NK-92 treated with Interleukin-12 subunit alpha and Interleukin-12 subunit beta, amount 100 ng/mL, for 24 hours (cell line): ENCODE measurements at regions not wholly inside any gene's neighbourhood (a gene's known extent, or its start where the extent isn't known, plus 50 kb on each side); places are given as distances from the start of the nearest gene placed in this dataset.

Source experiments
- DNase-seq: peaks from one replicate; lab custom pipeline; 2025; lab: John Stamatoyannopoulos, UW

GRCh38 chr18:22673182-22673862 lies 255.6 kb upstream of the CTAGE1 start:
- DNase-seq, result no peak

DNA sequence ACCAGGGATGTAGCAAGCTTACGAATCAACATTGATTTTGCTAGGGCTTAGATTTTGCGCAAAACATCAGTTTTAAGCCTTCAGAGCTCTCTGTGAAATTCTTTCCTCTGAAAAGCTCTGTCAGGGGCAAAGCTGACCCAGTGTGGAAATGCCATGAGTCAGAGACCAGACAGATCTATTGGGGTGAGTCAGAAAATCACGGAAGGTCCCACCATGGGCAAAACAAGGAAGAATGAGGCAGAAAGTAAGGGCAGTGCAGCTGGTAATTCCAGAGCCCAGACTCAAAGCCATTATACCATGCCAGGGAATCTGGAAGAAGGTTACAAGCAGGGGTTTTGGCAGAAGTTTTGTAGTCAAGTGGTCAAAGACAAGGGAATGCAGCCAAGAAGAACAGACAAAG lies 256.6 kb upstream of the CTAGE1 start:
- no peak for DNase-seq

DNA sequence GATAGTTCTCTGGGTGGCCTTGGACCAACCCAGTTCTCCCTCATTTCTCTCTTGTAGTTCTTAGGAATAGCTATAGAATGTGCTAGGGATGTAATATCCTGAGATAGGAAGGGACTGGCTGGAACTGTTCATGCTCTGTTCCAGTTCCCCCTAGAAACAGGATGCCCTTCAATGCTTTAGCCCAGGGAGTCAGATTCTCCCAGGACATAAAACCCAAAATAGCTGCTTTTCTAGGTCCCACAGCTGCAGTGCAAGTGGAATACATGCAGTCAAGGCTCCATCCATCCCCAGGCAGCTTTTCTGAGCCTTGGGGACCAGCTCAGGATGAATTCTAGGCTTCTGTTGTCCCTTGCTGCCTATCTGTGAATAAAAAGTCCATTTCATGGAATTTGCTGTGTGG lies 257.3 kb upstream of the CTAGE1 start:
- DNase-seq, result no peak

DNA sequence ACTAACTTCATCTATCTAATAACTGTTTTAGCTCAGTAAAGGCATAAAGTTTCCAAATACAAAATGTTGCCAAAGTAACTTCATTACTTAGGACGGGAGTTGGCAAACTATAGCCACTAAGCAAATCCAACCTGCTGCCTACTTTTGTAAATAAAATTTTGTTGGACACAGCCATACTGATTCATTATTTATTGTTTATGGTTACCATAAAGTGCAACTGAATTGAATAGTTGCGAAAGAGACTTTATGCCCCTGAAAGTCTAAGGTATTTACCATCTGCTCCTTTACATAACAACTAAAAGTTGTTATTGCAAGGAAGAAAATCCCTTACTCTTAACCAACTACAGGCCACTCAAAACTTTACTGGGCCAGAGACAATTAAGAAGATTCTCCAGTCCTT lies 256.7 kb upstream of the RBBP8 start:
- DNase-seq, result no peak

- DNase-seq, result no peak
Observed at GRCh38 chr18:22678486-22678885, 254.6 kb upstream of the RBBP8 start.

- DNase-seq, result no peak
Observed at GRCh38 chr18:22680944-22681343, 252.2 kb upstream of the RBBP8 start.

DNA sequence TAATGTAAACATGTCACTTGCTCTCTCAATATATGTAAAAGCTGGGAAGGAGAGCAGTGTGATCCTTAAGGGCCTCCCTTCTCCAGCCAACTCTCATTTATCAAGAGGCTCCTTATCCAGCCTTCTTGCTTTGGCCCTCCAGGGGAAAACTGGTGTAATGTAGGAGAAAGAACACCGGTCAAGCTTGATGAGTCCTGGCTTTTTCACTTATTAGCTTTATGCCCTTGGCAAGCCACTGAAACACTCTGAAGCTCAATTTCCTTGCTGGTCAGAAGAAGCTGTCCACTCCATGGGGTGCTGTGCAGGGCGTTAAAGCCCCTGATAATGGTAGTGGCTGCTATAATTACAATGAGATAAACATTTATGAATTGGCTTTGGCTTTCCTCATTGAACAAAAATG lies 251.2 kb upstream of the RBBP8 start:
- no peak for DNase-seq

- DNase-seq, result no peak
Observed at GRCh38 chr18:22682720-22683119, 250.4 kb upstream of the RBBP8 start.

DNA sequence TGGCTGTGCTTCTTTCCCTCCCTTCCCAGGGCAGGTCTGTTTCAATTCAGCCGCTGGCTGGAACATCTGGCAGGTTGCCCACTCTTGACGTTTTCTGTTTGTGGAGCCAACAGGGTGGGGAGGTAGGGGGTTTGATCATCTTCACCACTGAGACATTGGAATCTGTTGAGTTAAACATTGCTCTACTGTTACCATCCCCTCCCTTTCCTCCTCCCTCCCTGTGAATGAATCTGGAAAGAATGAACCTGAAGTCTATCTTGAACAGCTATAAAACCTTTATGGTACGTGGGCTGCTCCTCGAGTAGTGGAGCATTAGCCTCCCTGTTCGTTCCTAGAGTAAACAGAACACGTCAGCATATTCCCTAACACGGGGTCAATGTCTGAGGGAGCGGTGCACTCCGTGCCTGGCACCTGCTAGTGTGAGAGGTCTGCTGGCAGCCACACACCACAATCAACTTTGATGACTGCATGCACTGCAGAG lies 249.9 kb upstream of the RBBP8 start:
- DNase-seq, result no peak

DNA sequence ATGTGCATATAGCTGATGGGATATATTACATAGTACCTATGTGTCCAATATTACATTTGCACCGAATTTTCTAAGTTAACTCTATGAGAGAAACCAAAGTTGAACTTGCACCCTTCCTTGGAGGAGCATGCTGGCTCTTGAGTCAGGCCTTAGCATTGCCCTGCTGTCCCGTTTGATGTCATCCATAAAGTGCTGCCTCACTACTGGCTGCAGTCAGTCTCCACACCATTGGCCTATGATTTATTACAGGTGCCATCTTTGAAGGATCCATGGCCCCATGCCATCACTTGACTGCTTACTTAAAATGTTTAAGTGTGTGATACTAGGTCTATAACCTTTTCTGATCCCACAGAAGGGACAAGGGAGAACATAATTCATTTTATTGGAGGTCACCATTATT lies 249.3 kb upstream of the RBBP8 start:
- no peak for DNase-seq

DNA sequence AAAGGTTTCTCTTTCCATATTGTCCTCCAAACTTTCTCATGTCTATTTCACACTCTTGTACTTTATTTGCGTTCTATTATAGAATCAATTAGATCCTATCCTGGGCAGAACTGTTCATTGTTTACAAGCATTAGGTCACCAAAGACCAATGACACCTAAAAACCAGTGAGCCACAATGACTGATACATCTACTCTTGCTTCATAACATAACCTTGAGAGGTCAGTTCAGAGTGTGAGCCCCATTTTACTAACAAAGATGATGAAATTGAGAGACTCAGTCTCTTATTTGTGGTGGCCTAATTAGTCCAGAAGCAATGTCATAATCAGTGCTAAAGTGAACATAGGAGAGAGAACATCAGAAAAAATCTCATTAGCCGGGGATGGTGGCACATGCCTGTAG lies 248.9 kb upstream of the RBBP8 start:
- no peak for DNase-seq

DNA sequence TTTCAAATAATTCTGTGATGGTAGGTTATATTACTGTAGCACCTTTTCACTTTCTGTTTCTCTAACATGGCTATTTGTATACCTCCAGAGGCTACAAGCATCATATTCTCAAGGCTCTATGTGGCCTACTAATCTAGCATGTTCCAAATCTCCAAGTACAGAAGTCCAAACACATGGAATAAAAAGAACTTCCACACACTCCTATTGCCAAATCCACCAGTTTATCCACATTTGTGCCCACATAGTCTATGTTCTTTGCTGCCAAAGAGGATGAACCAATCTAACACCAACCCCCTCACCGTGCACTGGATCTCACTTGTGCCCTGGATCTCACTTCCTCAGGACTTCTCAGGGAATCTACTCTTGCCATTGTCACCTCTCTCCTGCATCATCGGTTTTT lies 247.3 kb upstream of the RBBP8 start:
- no peak for DNase-seq

DNA sequence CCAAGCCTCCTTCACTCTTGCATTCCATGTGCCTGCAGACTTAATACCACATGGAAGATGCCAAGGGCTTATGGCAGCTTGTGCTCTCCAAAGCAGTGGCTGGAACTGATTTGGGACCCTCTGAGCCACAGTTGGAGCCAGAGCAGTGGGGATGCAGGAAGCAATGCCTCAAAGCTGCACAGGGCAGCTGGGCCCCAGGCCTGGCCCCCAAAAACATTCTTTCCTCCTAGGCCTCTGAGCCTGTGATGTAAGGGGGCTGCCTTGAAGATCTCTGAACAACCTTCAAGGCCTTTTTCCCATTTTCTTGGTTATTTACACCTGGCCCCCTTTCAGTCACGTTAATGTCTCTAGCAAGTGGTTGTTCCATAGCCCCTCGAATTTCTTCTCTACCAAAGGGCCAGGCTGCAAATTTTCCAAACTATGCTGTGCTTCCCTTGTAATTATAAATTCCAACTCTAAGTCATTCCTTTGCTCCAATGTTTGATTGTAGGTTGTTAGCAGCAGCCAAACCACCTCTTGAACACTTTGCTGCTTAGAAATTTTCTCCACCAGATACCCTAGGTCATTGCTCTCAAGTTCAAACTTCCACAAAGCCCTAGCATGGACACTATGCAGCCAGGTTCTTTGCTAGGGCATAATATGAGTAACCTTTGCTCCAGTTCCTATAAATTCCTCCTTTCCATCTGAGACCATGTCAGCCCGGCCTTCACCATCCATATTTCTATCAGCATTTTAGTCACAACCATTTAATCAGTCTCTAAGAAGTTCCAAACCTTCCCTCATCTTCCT lies 245.0 kb upstream of the RBBP8 start:
- DNase-seq, result no peak

DNA sequence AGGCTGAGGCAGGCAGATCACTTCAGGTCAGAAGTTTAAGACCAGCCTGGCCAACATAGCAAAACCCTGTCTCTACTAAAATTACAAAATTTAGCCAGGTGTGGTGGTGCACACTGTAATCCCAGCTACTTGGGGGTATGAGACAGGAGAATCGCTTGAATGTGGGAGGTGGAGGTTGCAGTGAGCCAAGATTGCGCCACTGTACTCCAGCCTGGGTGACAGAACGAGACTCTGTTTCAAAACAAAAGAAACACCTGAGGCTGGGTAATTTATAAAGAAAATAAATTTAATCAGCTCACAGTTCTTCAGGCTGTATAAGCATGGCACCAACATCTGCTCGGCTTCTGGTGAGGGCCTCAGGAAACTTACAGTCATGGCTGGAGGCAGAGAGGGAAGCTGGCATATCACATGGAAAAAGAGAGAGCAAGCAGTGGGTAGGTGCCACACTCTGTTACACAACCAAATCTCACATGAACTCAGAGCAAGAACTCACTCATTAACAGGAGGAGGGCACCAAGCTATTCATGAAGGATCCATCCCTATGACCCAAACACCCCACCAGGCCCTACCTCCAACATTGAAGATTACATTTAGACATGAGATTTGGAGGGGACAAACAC lies 244.1 kb upstream of the RBBP8 start:
- no peak for DNase-seq

GRCh38 chr18:22689712-22690111 lies 243.4 kb upstream of the RBBP8 start:
- DNase-seq, result no peak

DNA sequence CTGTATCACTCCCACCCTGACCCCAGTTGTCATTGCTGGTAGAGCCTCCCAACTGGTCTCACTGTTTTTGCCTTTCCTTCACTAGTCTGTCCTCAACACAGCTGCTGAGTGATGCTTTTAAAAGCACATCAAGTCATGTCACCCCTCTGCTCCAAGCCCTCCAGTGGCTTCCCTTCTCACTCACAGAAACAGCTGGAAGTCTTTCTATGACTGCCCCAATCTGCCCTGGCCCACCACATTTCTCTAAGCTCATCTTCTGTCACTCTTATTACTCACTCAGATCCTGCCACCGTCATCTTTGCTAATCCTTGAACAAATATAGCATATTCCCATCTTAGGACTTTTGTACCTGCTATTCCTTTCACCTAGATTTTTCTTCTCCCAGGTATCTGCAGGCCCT lies 242.6 kb upstream of the RBBP8 start:
- no peak for DNase-seq

GRCh38 chr18:22691946-22692710 lies 241.0 kb upstream of the RBBP8 start:
- no peak for DNase-seq

DNA sequence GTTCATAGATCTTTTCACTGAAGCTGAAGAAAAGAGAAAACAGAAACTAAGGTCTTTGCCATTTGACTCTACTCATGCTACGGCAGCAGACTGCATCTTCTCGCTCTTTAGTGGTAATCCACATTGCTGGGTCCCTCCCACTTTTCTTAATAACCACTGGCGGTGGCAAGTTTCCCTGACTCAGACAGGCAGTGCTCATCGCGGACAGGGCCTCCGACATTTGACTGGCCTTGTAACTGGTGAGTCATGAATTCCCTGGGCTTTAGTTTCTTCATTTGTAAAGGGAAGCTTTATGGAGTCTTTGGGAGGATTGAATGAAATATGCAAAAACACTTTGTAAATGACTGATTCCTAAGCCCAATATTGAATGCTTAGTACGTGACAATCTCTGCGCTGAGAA lies 238.2 kb upstream of the RBBP8 start:
- no peak for DNase-seq

DNA sequence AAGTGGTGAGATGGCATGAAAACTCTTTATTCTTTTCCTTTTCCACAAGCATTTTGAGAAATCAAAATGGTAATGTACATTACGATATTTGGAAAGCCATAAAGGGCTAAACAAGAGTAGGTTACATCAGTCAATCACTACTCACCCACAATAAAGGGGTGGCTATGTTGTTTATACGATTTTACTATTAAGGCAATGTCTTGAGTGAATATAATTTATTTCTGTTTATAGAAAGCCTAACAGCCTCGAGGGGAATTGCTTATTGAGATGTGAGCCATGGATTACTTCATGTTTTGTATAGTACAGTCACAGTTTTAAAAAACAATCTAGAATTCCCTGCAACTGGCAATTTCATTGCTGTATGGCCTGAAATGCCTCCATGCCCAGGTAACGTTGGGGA lies 237.5 kb upstream of the RBBP8 start:
- DNase-seq, result no peak

DNA sequence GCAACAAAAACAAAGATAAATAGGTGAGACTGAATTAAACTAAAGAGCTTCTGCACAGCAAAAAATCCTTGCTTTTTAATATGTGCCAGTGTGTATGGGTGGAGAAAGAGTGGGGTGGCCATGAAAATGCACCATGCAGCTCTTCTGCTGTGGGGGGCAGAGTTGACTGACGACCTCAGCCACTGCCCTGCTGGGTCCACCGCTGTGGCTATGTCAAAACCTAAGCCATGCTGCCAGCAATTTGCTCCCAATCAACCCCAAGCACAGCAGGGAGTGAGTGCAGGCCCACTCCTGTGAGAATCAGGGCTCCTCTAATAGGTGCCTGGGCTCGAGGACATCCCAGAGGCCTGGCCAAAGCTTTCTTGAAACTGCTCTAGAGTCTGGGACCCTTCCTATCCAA lies 235.6 kb upstream of the RBBP8 start:
- DNase-seq, result no peak

- no peak for DNase-seq
Observed at GRCh38 chr18:22698711-22699110, 234.4 kb upstream of the RBBP8 start.

DNA sequence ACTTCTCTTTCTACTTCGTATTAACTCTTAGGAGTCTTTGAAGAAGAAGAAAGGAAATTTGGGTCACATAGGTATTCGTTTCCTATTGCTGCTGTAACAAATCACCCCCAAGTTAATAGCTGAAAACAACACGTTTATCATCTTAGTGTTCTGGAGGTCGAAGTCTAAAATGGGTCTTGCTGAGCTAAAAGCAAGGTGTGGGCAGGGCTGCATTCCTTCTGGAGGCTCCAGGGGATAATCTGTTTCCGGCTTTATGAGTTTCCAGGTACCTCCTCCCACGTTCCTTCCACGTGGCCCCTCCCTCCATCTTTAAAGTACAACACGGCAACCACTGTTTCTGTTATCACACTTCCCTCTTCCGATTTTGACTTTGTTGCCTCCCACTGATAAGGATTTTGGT lies 233.5 kb upstream of the RBBP8 start:
- no peak for DNase-seq

- no peak for DNase-seq
Observed at GRCh38 chr18:22700920-22701319, 232.2 kb upstream of the RBBP8 start.
